Activated T-cell treated with anti-CD3 and anti-CD28 coated beads for 1 hour (primary cell): ENCODE measurements at regions not wholly inside any gene's neighbourhood (a gene's known extent, or its start where the extent isn't known, plus 50 kb on each side); places are given as distances from the start of the nearest gene placed in this dataset.
"Not testable (repeated sequence)": the region's sequence is repeated elsewhere in the genome, so short reads cannot be mapped to it uniquely, and the experiment has no call there.

Experiments used
- DNase-seq: peaks from one replicate; pipeline ENCODE4 v3.0.0-alpha.2; 2020; ENCODE audit warnings: low read depth

GRCh38 chr6:168939041-168939440 is 314.6 kb downstream of the THBS2 start:
- no peak for DNase-seq

- DNase-seq, result no peak
These were observed 315.1 kb downstream of the THBS2 start for GRCh38 chr6:168938546-168938945.

GRCh38 chr6:168937054-168937453 is 316.6 kb downstream of the THBS2 start:
- DNase-seq, result no peak

GRCh38 chr6:168935628-168936010 is 318.0 kb downstream of the THBS2 start:
- no peak for DNase-seq

- no peak for DNase-seq
These were observed 318.7 kb downstream of the THBS2 start for GRCh38 chr6:168934660-168935627.

- not testable (repeated sequence) for DNase-seq
These were observed 321.5 kb downstream of the THBS2 start for GRCh38 chr6:168932171-168932570.

GRCh38 chr6:168931072-168931471 is 322.6 kb downstream of the THBS2 start:
- not testable (repeated sequence) for DNase-seq

GRCh38 chr6:168929871-168930450 is 323.7 kb downstream of the THBS2 start:
- DNase-seq, result no peak

GRCh38 chr6:168928012-168928411 is 325.6 kb downstream of the THBS2 start:
- DNase-seq, result no peak

GRCh38 chr6:168927026-168927425 is 326.6 kb downstream of the THBS2 start:
- DNase-seq, result no peak

GRCh38 chr6:168926306-168926705 is 327.3 kb downstream of the THBS2 start:
- DNase-seq, result no peak

- no peak for DNase-seq
These were observed 328.0 kb downstream of the THBS2 start for GRCh38 chr6:168925671-168926070.

- no peak for DNase-seq
These were observed 330.5 kb downstream of the THBS2 start for GRCh38 chr6:168923171-168923570.

GRCh38 chr6:168922436-168922835 is 331.2 kb downstream of the THBS2 start:
- DNase-seq, result no peak

GRCh38 chr6:168920289-168920688 is 333.4 kb downstream of the THBS2 start:
- DNase-seq, result no peak

GRCh38 chr6:168919470-168920179 is 334.0 kb downstream of the THBS2 start:
- no peak for DNase-seq

- no peak for DNase-seq
These were observed 337.0 kb downstream of the THBS2 start for GRCh38 chr6:168916576-168917211.

GRCh38 chr6:168915855-168916254 is 337.8 kb downstream of the THBS2 start:
- DNase-seq, result no peak

- DNase-seq, result no peak
These were observed 338.4 kb downstream of the THBS2 start for GRCh38 chr6:168915242-168915641.

- DNase-seq, result no peak
These were observed 339.7 kb downstream of the THBS2 start for GRCh38 chr6:168913866-168914469.

GRCh38 chr6:168913231-168913865 is 340.3 kb downstream of the THBS2 start:
- DNase-seq, result not testable (repeated sequence)
